SK-N-SH treated with all-trans-retinoic acid at 6 μM for 48 hours (cell line): ENCODE measurements at regions not wholly inside any gene's neighbourhood (a gene's known extent, or its start where the extent isn't known, plus 50 kb on each side); places are given as distances from the start of the nearest gene placed in this dataset.
"Not testable (repeated sequence)": the region's sequence is repeated elsewhere in the genome, so short reads cannot be mapped to it uniquely, and the experiment has no call there.

Source experiments
- ATAC-seq: fragments of 200-7000 bp; cut with Tn5 transposase; 3 replicates; pipeline ENCODE4 v1.9.1; 2020; ENCODE audit warnings: mild to moderate bottlenecking, moderate library complexity
- BACH2 ChIP-seq: fragments of 250-450 bp; sonication (Bioruptor Pico); IDR thresholded peaks from 2 replicates; pipeline ENCODE4 v1.9.0; 2021; ENCODE audit warnings: mild to moderate bottlenecking, borderline replicate concordance
- CREB5 ChIP-seq: fragments of 250-450 bp; sonication (Bioruptor Pico); IDR thresholded peaks from 2 replicates; pipeline ENCODE4 v1.5.1; 2020; ENCODE audit warnings: low read depth, mild to moderate bottlenecking, moderate library complexity
- CSDC2 ChIP-seq: fragments of 250-450 bp; sonication (Bioruptor Pico); IDR thresholded peaks from 2 replicates; pipeline ENCODE4 v1.5.0; 2020; ENCODE audit warnings: mild to moderate bottlenecking, moderate library complexity
- CSRNP3 ChIP-seq: fragments of 250-450 bp; sonication (Bioruptor Pico); IDR thresholded peaks from 2 replicates; pipeline ENCODE4 v1.5.1; 2021; ENCODE audit warnings: mild to moderate bottlenecking, moderate library complexity
- ESRRG ChIP-seq: fragments of 250-450 bp; sonication (Bioruptor Pico); IDR thresholded peaks from 2 replicates; pipeline ENCODE4 v1.6.1; 2021; ENCODE audit warnings: mild to moderate bottlenecking
- GLIS3 ChIP-seq: fragments of 250-450 bp; sonication (Bioruptor Pico); IDR thresholded peaks from 2 replicates; pipeline ENCODE4 v1.5.0; 2020; ENCODE audit warnings: mild to moderate bottlenecking, moderate library complexity
- ISL1 ChIP-seq: fragments of 250-450 bp; sonication (Bioruptor Pico); IDR thresholded peaks from 2 replicates; pipeline ENCODE4 v2.1.2; 2022; ENCODE audit warnings: mild to moderate bottlenecking, moderate library complexity
- PATZ1 ChIP-seq: fragments of 250-450 bp; sonication (Bioruptor Pico); IDR thresholded peaks from 2 replicates; pipeline ENCODE4 v1.8.0; 2020; ENCODE audit warnings: mild to moderate bottlenecking, moderate library complexity, borderline replicate concordance
- POU6F1 ChIP-seq: fragments of 250-450 bp; sonication (Bioruptor Pico); IDR thresholded peaks from 2 replicates; pipeline ENCODE4 v1.8.0; 2021; ENCODE audit warnings: low read depth, mild to moderate bottlenecking, moderate library complexity, borderline replicate concordance
- PPARA ChIP-seq: fragments of 250-450 bp; sonication (Bioruptor Pico); IDR thresholded peaks from 2 replicates; pipeline ENCODE4 v1.5.0; 2020; ENCODE audit warnings: mild to moderate bottlenecking, borderline replicate concordance
- SNAI2 ChIP-seq: fragments of 250-450 bp; sonication (Bioruptor Pico); IDR thresholded peaks from 2 replicates; pipeline ENCODE4 v1.5.0; 2020; ENCODE audit warnings: mild to moderate bottlenecking, moderate library complexity
- TCF4 ChIP-seq: fragments of 250-450 bp; sonication (Bioruptor Pico); IDR thresholded peaks from 2 replicates; pipeline ENCODE4 v1.8.0; 2021; ENCODE audit warnings: mild to moderate bottlenecking, moderate library complexity, borderline replicate concordance
- TOX ChIP-seq: fragments of 250-450 bp; sonication (Bioruptor Pico); IDR thresholded peaks from 2 replicates; pipeline ENCODE4 v1.8.0; 2021; ENCODE audit warnings: mild to moderate bottlenecking, moderate library complexity, borderline replicate concordance
- TSHZ2 ChIP-seq: fragments of 250-450 bp; sonication (Bioruptor Pico); IDR thresholded peaks from 2 replicates; pipeline ENCODE4 v1.5.0; 2020; ENCODE audit warnings: mild to moderate bottlenecking, moderate library complexity
- ZC3H10 ChIP-seq: fragments of 250-450 bp; sonication (Bioruptor Pico); IDR thresholded peaks from 2 replicates; pipeline ENCODE4 v1.5.1; 2021; ENCODE audit warnings: mild to moderate bottlenecking, moderate library complexity
- ZFP3 ChIP-seq: fragments of 250-450 bp; sonication (Bioruptor Pico); IDR thresholded peaks from 2 replicates; pipeline ENCODE4 v1.5.0; 2020; ENCODE audit warnings: mild to moderate bottlenecking, moderate library complexity
- ZFP30 ChIP-seq: fragments of 450-650 bp; formaldehyde crosslinking; IDR thresholded peaks from 2 replicates; pipeline ENCODE4 v1.5.0; 2022; ENCODE audit warnings: mild to moderate bottlenecking, moderate library complexity
- ZNF565 ChIP-seq: fragments of 450-650 bp; formaldehyde crosslinking; conservative IDR thresholded peaks from 2 replicates; pipeline ENCODE4 v1.5.0; 2020; ENCODE audit warnings: low read depth, mild to moderate bottlenecking, moderate library complexity
- ZNF70 ChIP-seq: fragments of 450-650 bp; formaldehyde crosslinking; IDR thresholded peaks from 2 replicates; pipeline ENCODE4 v1.5.0; 2020; ENCODE audit warnings: mild to moderate bottlenecking, moderate library complexity
- ZNF8 ChIP-seq: fragments of 450-650 bp; formaldehyde crosslinking; IDR thresholded peaks from 2 replicates; pipeline ENCODE4 v1.5.0; 2020; ENCODE audit warnings: mild to moderate bottlenecking, moderate library complexity

- TF ChIP-seq CSDC2 (no peak), ISL1 (CRISPR knock-in tag) (no peak), CREB5 (CRISPR knock-in tag) (no peak), PPARA (CRISPR knock-in tag) (no peak), PATZ1 (CRISPR knock-in tag) (no peak), GLIS3 (CRISPR knock-in tag) (no peak), TOX (CRISPR knock-in tag) (no peak), BACH2 (no peak), TSHZ2 (CRISPR knock-in tag) (no peak), ZNF565 (CRISPR knock-in tag) (no peak), ZFP30 (CRISPR knock-in tag) (no peak), ZFP3 (CRISPR knock-in tag) (no peak), ZNF70 (CRISPR knock-in tag) (no peak)
- ATAC-seq: no peak
Observed at GRCh38 chr15:62515696-62516395, 350.8 kb upstream of the C2CD4B start.

- no peak for ATAC-seq
- no peak for TF ChIP-seq TCF4 (CRISPR knock-in tag)
- TF ChIP-seq SNAI2 (CRISPR knock-in tag): no peak
- no peak for TF ChIP-seq ZFP30 (CRISPR knock-in tag)
- TF ChIP-seq ZNF8 (CRISPR knock-in tag): no peak
- no peak for TF ChIP-seq ZC3H10 (CRISPR knock-in tag)
- no peak for TF ChIP-seq ZNF70 (CRISPR knock-in tag)
Observed at GRCh38 chr15:62517541-62517940, 352.5 kb upstream of the C2CD4B start.

- ATAC-seq: not testable (repeated sequence)
Observed at GRCh38 chr15:62518666-62519065, 353.6 kb upstream of the C2CD4B start.

GRCh38 chr15:62519900-62520299 lies 354.8 kb upstream of the C2CD4B start:
- TF ChIP-seq ESRRG (CRISPR knock-in tag): no peak
- TF ChIP-seq POU6F1: no peak
- no peak for TF ChIP-seq ZNF565 (CRISPR knock-in tag)
- TF ChIP-seq TOX (CRISPR knock-in tag): no peak
- no peak for TF ChIP-seq ZFP3 (CRISPR knock-in tag)
- no peak for TF ChIP-seq ZNF70 (CRISPR knock-in tag)
- TF ChIP-seq TCF4 (CRISPR knock-in tag): no peak
- no peak for TF ChIP-seq ZFP30 (CRISPR knock-in tag)
- TF ChIP-seq CSRNP3: no peak
- no peak for TF ChIP-seq ZC3H10 (CRISPR knock-in tag)
- ATAC-seq: no peak
